GM11168 (cell line): ENCODE measurements at regions not wholly inside any gene's neighbourhood (a gene's known extent, or its start where the extent isn't known, plus 50 kb on each side); places are given as distances from the start of the nearest gene placed in this dataset.

Source experiments
- in situ Hi-C: fragments of 300-500 bp; cut with MboI; formaldehyde crosslinking; loops from one replicate; pipeline ENCODE4 v1.12.0; 2022; ENCODE audit warnings: low sequenced_read_pairs; ENCODE audit not compliant: unreplicated experiment

- in situ Hi-C loops: no loop called here
Observed at GRCh38 chr2:59223742-59224141, 982.6 kb upstream of the FANCL start.

GRCh38 chr2:59217360-59217759, 976.2 kb upstream of the FANCL start:
- in situ Hi-C loops: no loop called here

- in situ Hi-C loops: no loop called here
Observed at GRCh38 chr2:59206361-59206760, 965.2 kb upstream of the FANCL start.

GRCh38 chr2:59204040-59204439, 962.9 kb upstream of the FANCL start:
- in situ Hi-C loops: no loop called here

- in situ Hi-C loops: no loop called here
Observed at GRCh38 chr2:59196491-59196890, 955.4 kb upstream of the FANCL start.

- in situ Hi-C loops: no loop called here
Observed at GRCh38 chr2:59195851-59196250, 954.7 kb upstream of the FANCL start.

- in situ Hi-C loops: no loop called here
Observed at GRCh38 chr2:59191781-59192180, 950.7 kb upstream of the FANCL start.

GRCh38 chr2:59190518-59190917, 949.4 kb upstream of the FANCL start:
- in situ Hi-C loops: no loop called here

- in situ Hi-C loops: loop anchor here (5.0 kb wide), 1 partner anchor 157 kb away; no protein-coding TSS in a partner anchor
Observed at GRCh38 chr2:59184276-59185020, 943.3 kb upstream of the FANCL start.

- in situ Hi-C loops: loop anchor here (5.0 kb wide), 1 partner anchor 156 kb away; no protein-coding TSS in a partner anchor
Observed at GRCh38 chr2:59183070-59183469, 941.9 kb upstream of the FANCL start.

- in situ Hi-C loops: loop anchor here (5.0 kb wide), 1 partner anchor 155 kb away; no protein-coding TSS in a partner anchor
Observed at GRCh38 chr2:59182249-59182648, 941.1 kb upstream of the FANCL start.

- in situ Hi-C loops: loop anchor here (5.0 kb wide), 1 partner anchor 154 kb away; no protein-coding TSS in a partner anchor
Observed at GRCh38 chr2:59181347-59181746, 940.2 kb upstream of the FANCL start.

GRCh38 chr2:59180621-59181020, 939.5 kb upstream of the FANCL start:
- in situ Hi-C loops: loop anchor here (5.0 kb wide), 1 partner anchor 153 kb away; no protein-coding TSS in a partner anchor

GRCh38 chr2:59180111-59180510, 939.0 kb upstream of the FANCL start:
- in situ Hi-C loops: loop anchor here (5.0 kb wide), 1 partner anchor 153 kb away; no protein-coding TSS in a partner anchor

GRCh38 chr2:59177748-59178147, 936.6 kb upstream of the FANCL start:
- in situ Hi-C loops: no loop called here

GRCh38 chr2:59176737-59177136, 935.6 kb upstream of the FANCL start:
- in situ Hi-C loops: no loop called here

- in situ Hi-C loops: no loop called here
Observed at GRCh38 chr2:59174536-59175243, 933.6 kb upstream of the FANCL start.

- in situ Hi-C loops: no loop called here
Observed at GRCh38 chr2:59173325-59173724, 932.2 kb upstream of the FANCL start.

- in situ Hi-C loops: no loop called here
Observed at GRCh38 chr2:59171019-59171418, 929.9 kb upstream of the FANCL start.

- in situ Hi-C loops: no loop called here
Observed at GRCh38 chr2:59168766-59169165, 927.6 kb upstream of the FANCL start.

GRCh38 chr2:59167514-59167913, 926.4 kb upstream of the FANCL start:
- in situ Hi-C loops: no loop called here
